ENCODE measurements at regions not wholly inside any gene's neighbourhood (a gene's known extent, or its start where the extent isn't known, plus 50 kb on each side); places are given as distances from the start of the nearest gene placed in this dataset.

GRCh38 chr9:87818308-87818707 lies 64.4 kb upstream of the SPATA31E1 start:
- Histone ChIP-seq H3K9me3 (replicated peaks; ENCODE audit: control insufficient read depth, insufficient read depth, low read length) (no peaks in the 10 kb centered on the region), H3K4me2 (ENCODE audit: control insufficient read depth, insufficient read depth) (no peak overlapping the region), H3K4me3 (no peak overlapping the region), H2AFZ (ENCODE audit: control insufficient read depth, low read depth, low read length) (no peak overlapping the region), H3K9ac (ENCODE audit: control insufficient read depth, insufficient read depth, low read length) (no peak overlapping the region), H3K79me2 (ENCODE audit: control insufficient read depth, insufficient read depth, low read length) (no peaks in the 10 kb centered on the region), H3K36me3 (ENCODE audit: control insufficient read depth in 2 of 2, insufficient read depth in 2 of 2, low read length in 1 of 2) (no peaks in the 10 kb centered on the region), H3K27ac (ENCODE audit: control insufficient read depth, insufficient read depth) (no peak overlapping the region), H3K27me3 (replicated peaks in 1 of 2; ENCODE audit: control insufficient read depth in 2 of 2, insufficient read depth in 2 of 2, low read length in 1 of 2) (peaks cover 0 to 3% of the 10 kb centered on the region in 2 experiments; a peak in 2 of 4 replicates), H3K4me1 (ENCODE audit: control insufficient read depth, insufficient read depth, low read length) (no peaks in the 10 kb centered on the region), H4K20me1 (ENCODE audit: control insufficient read depth, insufficient read depth) (no peaks in the 10 kb centered on the region; the same call in 1 of the 2 replicates)
- FAIRE-seq (no peak), DNase-seq (ENCODE audit: low read depth, low spot score) (no peak), ATAC-seq (no peak)
- TF ChIP-seq CHD1 (IDR thresholded peaks at IDR 0.05; ENCODE audit: low read depth, low read length) (no peak), IKZF1 (conservative IDR thresholded peaks at IDR 0.05) (no peak), ZBTB11 (CRISPR knock-in tag; IDR thresholded peaks at IDR 0.05) (no peak), NR2C2 (IDR thresholded peaks at IDR 0.05; ENCODE audit: borderline replicate concordance, control insufficient read depth, insufficient read length, low read depth) (no peak), BACH1 (IDR thresholded peaks at IDR 0.05; ENCODE audit: borderline replicate concordance) (no peak), BCL11A (IDR thresholded peaks at IDR 0.05; ENCODE audit: low read depth, low read length) (no peak), NR2F1 (conservative IDR thresholded peaks at IDR 0.05) (no peak), PAX5 (IDR thresholded peaks at IDR 0.05; ENCODE audit: borderline replicate concordance, low read depth, low read length) (no peak), SMARCA5 (IDR thresholded peaks at IDR 0.05) (no peak), MAX (IDR thresholded peaks at IDR 0.05; ENCODE audit: low read depth, low read length) (no peak), MEF2A (IDR thresholded peaks at IDR 0.05; ENCODE audit: insufficient read depth, low read depth, low read length) (no peak)
- TF ChIP-seq, protein P1, sequence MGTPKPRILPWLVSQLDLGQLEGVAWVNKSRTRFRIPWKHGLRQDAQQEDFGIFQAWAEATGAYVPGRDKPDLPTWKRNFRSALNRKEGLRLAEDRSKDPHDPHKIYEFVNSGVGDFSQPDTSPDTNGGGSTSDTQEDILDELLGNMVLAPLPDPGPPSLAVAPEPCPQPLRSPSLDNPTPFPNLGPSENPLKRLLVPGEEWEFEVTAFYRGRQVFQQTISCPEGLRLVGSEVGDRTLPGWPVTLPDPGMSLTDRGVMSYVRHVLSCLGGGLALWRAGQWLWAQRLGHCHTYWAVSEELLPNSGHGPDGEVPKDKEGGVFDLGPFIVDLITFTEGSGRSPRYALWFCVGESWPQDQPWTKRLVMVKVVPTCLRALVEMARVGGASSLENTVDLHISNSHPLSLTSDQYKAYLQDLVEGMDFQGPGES (IDR thresholded peaks at IDR 0.05), result no peak
- CTCF ChIA-PET, result no interaction called here
- SMC1A ChIA-PET (ENCODE audit: uncharacterized antibody, unreplicated experiment), result no interaction called here
- POLR2A ChIA-PET, result no interaction called here
- RAD21 ChIA-PET (ENCODE audit: unreplicated experiment), result no interaction called here
- 70% methylated on average over 3 of the region's 3 CpGs for WGBS (ENCODE audit: insufficient coverage, insufficient replicate concordance, low lambda C conversion rate, missing lambda C conversion rate)
- BruUV-seq (replicated peaks), result no TSS peak
- in situ Hi-C loops (cut with MboI), result no loop called here
- intact Hi-C loops (cut with micrococcal nuclease; ENCODE audit: unreplicated experiment), result no loop called here
